ENCODE measurements at regions not wholly inside any gene's neighbourhood (a gene's known extent, or its start where the extent isn't known, plus 50 kb on each side); places are given as distances from the start of the nearest gene placed in this dataset.

DNA sequence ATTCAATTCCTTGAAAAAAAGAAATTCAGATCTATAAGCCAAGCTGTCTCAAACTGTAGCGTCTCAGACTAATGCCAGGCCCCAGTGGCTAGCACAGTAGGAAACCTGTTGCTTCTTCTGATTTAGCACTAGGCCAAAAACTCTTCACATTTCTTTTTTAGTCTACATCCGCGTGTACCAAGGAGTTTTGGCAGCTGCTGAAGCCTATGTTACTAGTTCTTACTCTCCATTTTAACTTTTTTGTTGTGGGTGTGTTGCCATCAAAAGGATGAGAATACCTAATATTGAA, 65.0 kb upstream of the BTN3A2 start:
- TF ChIP-seq, protein P1, sequence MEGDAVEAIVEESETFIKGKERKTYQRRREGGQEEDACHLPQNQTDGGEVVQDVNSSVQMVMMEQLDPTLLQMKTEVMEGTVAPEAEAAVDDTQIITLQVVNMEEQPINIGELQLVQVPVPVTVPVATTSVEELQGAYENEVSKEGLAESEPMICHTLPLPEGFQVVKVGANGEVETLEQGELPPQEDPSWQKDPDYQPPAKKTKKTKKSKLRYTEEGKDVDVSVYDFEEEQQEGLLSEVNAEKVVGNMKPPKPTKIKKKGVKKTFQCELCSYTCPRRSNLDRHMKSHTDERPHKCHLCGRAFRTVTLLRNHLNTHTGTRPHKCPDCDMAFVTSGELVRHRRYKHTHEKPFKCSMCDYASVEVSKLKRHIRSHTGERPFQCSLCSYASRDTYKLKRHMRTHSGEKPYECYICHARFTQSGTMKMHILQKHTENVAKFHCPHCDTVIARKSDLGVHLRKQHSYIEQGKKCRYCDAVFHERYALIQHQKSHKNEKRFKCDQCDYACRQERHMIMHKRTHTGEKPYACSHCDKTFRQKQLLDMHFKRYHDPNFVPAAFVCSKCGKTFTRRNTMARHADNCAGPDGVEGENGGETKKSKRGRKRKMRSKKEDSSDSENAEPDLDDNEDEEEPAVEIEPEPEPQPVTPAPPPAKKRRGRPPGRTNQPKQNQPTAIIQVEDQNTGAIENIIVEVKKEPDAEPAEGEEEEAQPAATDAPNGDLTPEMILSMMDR (conservative IDR thresholded peaks at IDR 0.05; ENCODE audit: low read length), result no peak
- TF ChIP-seq EZH2phosphoT487 (IDR thresholded peaks at IDR 0.05; ENCODE audit: borderline replicate concordance), result no peak
